ENCODE measurements at regions not wholly inside any gene's neighbourhood (a gene's known extent, or its start where the extent isn't known, plus 50 kb on each side); places are given as distances from the start of the nearest gene placed in this dataset.
"Not testable (repeated sequence)": the region's sequence is repeated elsewhere in the genome, so short reads cannot be mapped to it uniquely, and the experiment has no call there.

- DNase-seq, result no peak
Measured at GRCh38 chr16:85446951-85447692, 166.0 kb upstream of the GSE1 start.

- no peak for DNase-seq
Measured at GRCh38 chr16:85447693-85448313, 165.3 kb upstream of the GSE1 start.

GRCh38 chr16:85448557-85449190 is 164.4 kb upstream of the GSE1 start:
- no peak for DNase-seq

GRCh38 chr16:85449191-85449884 is 163.8 kb upstream of the GSE1 start:
- DNase-seq, result no peak

- no peak for DNase-seq
Measured at GRCh38 chr16:85449885-85450245, 163.3 kb upstream of the GSE1 start.

- not testable (repeated sequence) for DNase-seq
Measured at GRCh38 chr16:85451142-85451541, 162.0 kb upstream of the GSE1 start.

GRCh38 chr16:85451641-85452363 is 161.3 kb upstream of the GSE1 start:
- DNase-seq, result no peak

GRCh38 chr16:85452364-85453193 is 160.5 kb upstream of the GSE1 start:
- DNase-seq, result no peak

- DNase-seq, result no peak
Measured at GRCh38 chr16:85453194-85453678, 159.9 kb upstream of the GSE1 start.

- no peak for DNase-seq
Measured at GRCh38 chr16:85453703-85454102, 159.4 kb upstream of the GSE1 start.

- no peak for DNase-seq
Measured at GRCh38 chr16:85454171-85454872, 158.8 kb upstream of the GSE1 start.

- no peak for DNase-seq
Measured at GRCh38 chr16:85455534-85455933, 157.6 kb upstream of the GSE1 start.

GRCh38 chr16:85457366-85457765 is 155.8 kb upstream of the GSE1 start:
- DNase-seq, result peak; percentile 16

- DNase-seq, result no peak
Measured at GRCh38 chr16:85458968-85459367, 154.2 kb upstream of the GSE1 start.

GRCh38 chr16:85459529-85460251 is 153.4 kb upstream of the GSE1 start:
- no peak for DNase-seq

- DNase-seq, result no peak
Measured at GRCh38 chr16:85460252-85461021, 152.7 kb upstream of the GSE1 start.

GRCh38 chr16:85461022-85461813 is 151.9 kb upstream of the GSE1 start:
- peak; percentile 16 for DNase-seq

- DNase-seq, result no peak
Measured at GRCh38 chr16:85461814-85462713, 151.1 kb upstream of the GSE1 start.
